MM.1S (cell line): ENCODE measurements at regions not wholly inside any gene's neighbourhood (a gene's known extent, or its start where the extent isn't known, plus 50 kb on each side); places are given as distances from the start of the nearest gene placed in this dataset.

Experiments
- EZH2 ChIP-seq: fragments of 300-600 bp; sonication (generic); optimal IDR thresholded peaks from 2 replicates; pipeline ENCODE3; 2017; ENCODE audit warnings: low read depth, mild to moderate bottlenecking, antibody characterized with exemption, low read length, mixed read lengths
- EZH2phosphoT487 ChIP-seq: fragments of 300-600 bp; sonication (generic); IDR thresholded peaks from 2 replicates; pipeline ENCODE4 v1.6.1; 2018; ENCODE audit warnings: antibody characterized with exemption, low read length
- TF ChIP-seq, protein P1 (sequence below): fragments of 300-600 bp; sonication (generic); IDR thresholded peaks from 2 replicates; pipeline ENCODE4 v1.5.1; 2016; ENCODE audit warnings: antibody characterized with exemption, low read length, mixed read lengths

DNA sequence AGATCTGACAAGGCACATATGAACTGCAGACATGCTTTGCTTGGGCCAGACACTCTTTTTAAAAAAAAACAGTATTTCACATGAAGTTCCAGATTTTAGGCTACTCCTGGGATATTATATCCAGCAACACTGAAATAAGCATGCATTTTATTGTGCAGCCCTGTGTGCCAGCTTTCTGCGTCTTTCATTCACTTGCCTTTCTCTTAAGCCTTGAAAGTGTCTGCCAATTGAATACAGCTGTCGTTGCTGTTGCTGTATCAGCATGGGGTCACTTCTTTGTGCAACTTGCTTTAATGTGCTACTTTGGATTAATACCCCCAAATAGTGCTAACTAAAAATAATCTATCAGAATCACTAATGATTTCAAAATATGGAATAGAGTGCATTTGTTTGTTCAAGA lies 657.8 kb downstream of the SLITRK6 start:
- TF ChIP-seq, protein P1, sequence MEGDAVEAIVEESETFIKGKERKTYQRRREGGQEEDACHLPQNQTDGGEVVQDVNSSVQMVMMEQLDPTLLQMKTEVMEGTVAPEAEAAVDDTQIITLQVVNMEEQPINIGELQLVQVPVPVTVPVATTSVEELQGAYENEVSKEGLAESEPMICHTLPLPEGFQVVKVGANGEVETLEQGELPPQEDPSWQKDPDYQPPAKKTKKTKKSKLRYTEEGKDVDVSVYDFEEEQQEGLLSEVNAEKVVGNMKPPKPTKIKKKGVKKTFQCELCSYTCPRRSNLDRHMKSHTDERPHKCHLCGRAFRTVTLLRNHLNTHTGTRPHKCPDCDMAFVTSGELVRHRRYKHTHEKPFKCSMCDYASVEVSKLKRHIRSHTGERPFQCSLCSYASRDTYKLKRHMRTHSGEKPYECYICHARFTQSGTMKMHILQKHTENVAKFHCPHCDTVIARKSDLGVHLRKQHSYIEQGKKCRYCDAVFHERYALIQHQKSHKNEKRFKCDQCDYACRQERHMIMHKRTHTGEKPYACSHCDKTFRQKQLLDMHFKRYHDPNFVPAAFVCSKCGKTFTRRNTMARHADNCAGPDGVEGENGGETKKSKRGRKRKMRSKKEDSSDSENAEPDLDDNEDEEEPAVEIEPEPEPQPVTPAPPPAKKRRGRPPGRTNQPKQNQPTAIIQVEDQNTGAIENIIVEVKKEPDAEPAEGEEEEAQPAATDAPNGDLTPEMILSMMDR, result no peak
- TF ChIP-seq EZH2 (no peak), EZH2phosphoT487 (no peak)
